GM21360 (cell line): ENCODE measurements at regions not wholly inside any gene's neighbourhood (a gene's known extent, or its start where the extent isn't known, plus 50 kb on each side); places are given as distances from the start of the nearest gene placed in this dataset.
"Not testable (repeated sequence)": the region's sequence is repeated elsewhere in the genome, so short reads cannot be mapped to it uniquely, and the experiment has no call there.

ENCODE experiments used
- ATAC-seq: cut with Tn5 transposase; IDR thresholded peaks from one replicate; pipeline ENCODE4 v1.9.1; 2021; ENCODE audit warnings: mild to moderate bottlenecking, moderate library complexity; ENCODE audit not compliant: unreplicated experiment

GRCh38 chr2:215799194-215799593 lies 214.2 kb downstream of the MREG start:
- ATAC-seq = no peak

- no peak for ATAC-seq
Measured at GRCh38 chr2:215797676-215798075, 215.7 kb downstream of the MREG start.

- ATAC-seq = no peak
Measured at GRCh38 chr2:215796140-215796855, 217.1 kb downstream of the MREG start.

- ATAC-seq = no peak
Measured at GRCh38 chr2:215794829-215795546, 218.4 kb downstream of the MREG start.

- ATAC-seq = peak; percentile 75
Measured at GRCh38 chr2:215793747-215794595, 219.4 kb downstream of the MREG start.

GRCh38 chr2:215791481-215791937 lies 221.8 kb downstream of the MREG start:
- no peak for ATAC-seq

GRCh38 chr2:215790523-215791421 lies 222.6 kb downstream of the MREG start:
- ATAC-seq = no peak

- ATAC-seq = no peak
Measured at GRCh38 chr2:215787565-215788178, 225.7 kb downstream of the MREG start.

- no peak for ATAC-seq
Measured at GRCh38 chr2:215787025-215787424, 226.3 kb downstream of the MREG start.

GRCh38 chr2:215784371-215784783 lies 229.0 kb downstream of the MREG start:
- ATAC-seq = no peak

- ATAC-seq = not testable (repeated sequence)
Measured at GRCh38 chr2:215783640-215784039, 229.7 kb downstream of the MREG start.

- no peak for ATAC-seq
Measured at GRCh38 chr2:215782965-215783364, 230.4 kb downstream of the MREG start.

- ATAC-seq = no peak
Measured at GRCh38 chr2:215782295-215782694, 231.1 kb downstream of the MREG start.

- ATAC-seq = no peak
Measured at GRCh38 chr2:215780907-215781685, 232.3 kb downstream of the MREG start.

GRCh38 chr2:215780313-215780712 lies 233.0 kb downstream of the MREG start:
- ATAC-seq = no peak

GRCh38 chr2:215779912-215780311 lies 233.4 kb downstream of the MREG start:
- no peak for ATAC-seq

- no peak for ATAC-seq
Measured at GRCh38 chr2:215777465-215778044, 235.8 kb downstream of the MREG start.

GRCh38 chr2:215775106-215775505 lies 238.2 kb downstream of the MREG start:
- no peak for ATAC-seq

- no peak for ATAC-seq
Measured at GRCh38 chr2:215773728-215774127, 239.6 kb downstream of the MREG start.
